Small intestine (tissue), 7 donors: ENCODE measurements at regions not wholly inside any gene's neighbourhood (a gene's known extent, or its start where the extent isn't known, plus 50 kb on each side); places are given as distances from the start of the nearest gene placed in this dataset.

Experiments
- DNase-seq, 2 donors: peaks; one replicate each; pipeline versions ENCODE4 v3.0.0 to v3.0.0-alpha.2; 2013
- FAIRE-seq: peaks from 2 replicates; lab custom pipeline; 2012; peaks lifted over from hg19 to GRCh38; lab: Jason Lieb, UNC
- H3K27ac ChIP-seq, 3 donors: one replicate each; pipeline ENCODE4 v1.5.1; 2013; ENCODE audit warnings: low read length in 2 of 3, mild to moderate bottlenecking in 2 of 3, control low read depth in 1 of 3, inconsistent platforms in 1 of 3, low read depth in 1 of 3, moderate library complexity in 1 of 3
- H3K27me3 ChIP-seq, 3 donors: one replicate each; pipeline ENCODE4 v1.6.1; 2013; ENCODE audit warnings: low read length in 3 of 3, inconsistent platforms in 1 of 3; ENCODE audit not compliant: control insufficient read depth in 3 of 3, insufficient read depth in 3 of 3
- H3K36me3 ChIP-seq, 3 donors: one replicate each; pipeline ENCODE4 v1.6.1; 2013; ENCODE audit warnings: low read length in 3 of 3, inconsistent platforms in 1 of 3, low read depth in 1 of 3, mild to moderate bottlenecking in 1 of 3, moderate library complexity in 1 of 3; ENCODE audit not compliant: control insufficient read depth in 3 of 3, insufficient read depth in 2 of 3
- H3K4me1 ChIP-seq, 3 donors: one replicate each; pipeline ENCODE4 v1.6.1; 2013; ENCODE audit warnings: low read length in 2 of 3, inconsistent platforms in 1 of 3, low read depth in 1 of 3, mild to moderate bottlenecking in 1 of 3, moderate library complexity in 1 of 3; ENCODE audit not compliant: control insufficient read depth in 3 of 3, insufficient read depth in 2 of 3
- H3K4me3 ChIP-seq, 3 donors: one replicate each; pipeline ENCODE4 v1.5.1; 2013; ENCODE audit warnings: low read length in 3 of 3, control low read depth in 1 of 3, inconsistent platforms in 1 of 3, low read depth in 1 of 3, mild to moderate bottlenecking in 1 of 3, moderate library complexity in 1 of 3
- H3K9me3 ChIP-seq, 2 donors: one replicate each; pipeline ENCODE4 v1.6.1; 2013; ENCODE audit warnings: low read depth in 1 of 2, low read length in 1 of 2; ENCODE audit not compliant: control insufficient read depth in 2 of 2, insufficient read depth in 1 of 2
- WGBS, 3 donors: extraction: QIAGEN DNeasy Blood & Tissue Kit; methylation state at CpG; one replicate each; pipeline ENCODE4 v1.1.7; 2013; 5-methylcytosine and 5-hydroxymethylcytosine counted together
- donor health status: healthy with polysubstance abuse.
- donor health status: control.
- donor health status: control.
- donor health status: Bipolar disorder and iron deficiency.
- donor health status: healthy.

DNA sequence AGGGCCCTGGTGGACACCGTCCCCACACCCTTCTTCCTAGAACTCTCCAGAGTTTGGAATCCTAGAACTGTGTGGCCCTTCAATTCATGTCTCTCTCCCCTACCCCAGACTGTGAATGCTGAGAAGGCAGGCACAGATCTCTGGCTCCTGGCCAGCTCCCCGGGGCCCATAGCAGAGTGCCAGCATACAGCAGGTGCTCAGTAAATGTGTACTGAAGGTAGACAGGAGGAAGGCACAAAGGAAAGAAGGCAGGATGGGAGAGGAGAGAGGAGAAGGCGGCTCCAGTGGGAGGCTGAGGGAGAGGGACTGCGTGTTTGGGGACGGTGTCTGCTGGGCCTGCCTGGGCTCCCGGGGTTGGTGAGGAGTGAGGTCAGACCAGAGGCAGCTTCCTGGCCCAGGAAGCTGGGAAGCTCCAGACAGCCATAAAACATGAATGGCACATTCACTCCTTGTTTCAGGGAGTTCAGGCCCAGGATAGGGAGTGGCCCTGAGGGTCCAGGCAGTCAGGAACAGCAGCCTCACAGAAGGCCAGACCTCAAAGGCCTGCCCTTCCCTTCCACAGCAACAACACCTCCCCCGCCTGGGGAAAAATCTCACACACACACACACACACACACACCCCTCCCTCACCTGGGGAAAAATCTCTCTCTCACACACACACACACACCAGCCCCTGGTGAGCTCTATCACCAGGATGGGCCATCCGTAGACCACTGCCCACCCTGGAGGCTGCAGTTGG lies 137.1 kb upstream of the PRR20G start:
- Histone ChIP-seq H3K27me3 (peaks cover 4 to 46% (median 16%) of the 10 kb centered on the region in 3 donors), H3K9me3 (no peaks in the 10 kb centered on the region), H3K27ac (no peak overlapping the region), H3K4me1 (no peaks in the 10 kb centered on the region), H3K4me3 (no peak overlapping the region), H3K36me3 (no peaks in the 10 kb centered on the region)
- no peak for DNase-seq
- no peak for FAIRE-seq
- 47 to 55% (median 50%) methylated on average over 7 to 8 of the region's 8 CpGs for WGBS, 3 donors

DNA sequence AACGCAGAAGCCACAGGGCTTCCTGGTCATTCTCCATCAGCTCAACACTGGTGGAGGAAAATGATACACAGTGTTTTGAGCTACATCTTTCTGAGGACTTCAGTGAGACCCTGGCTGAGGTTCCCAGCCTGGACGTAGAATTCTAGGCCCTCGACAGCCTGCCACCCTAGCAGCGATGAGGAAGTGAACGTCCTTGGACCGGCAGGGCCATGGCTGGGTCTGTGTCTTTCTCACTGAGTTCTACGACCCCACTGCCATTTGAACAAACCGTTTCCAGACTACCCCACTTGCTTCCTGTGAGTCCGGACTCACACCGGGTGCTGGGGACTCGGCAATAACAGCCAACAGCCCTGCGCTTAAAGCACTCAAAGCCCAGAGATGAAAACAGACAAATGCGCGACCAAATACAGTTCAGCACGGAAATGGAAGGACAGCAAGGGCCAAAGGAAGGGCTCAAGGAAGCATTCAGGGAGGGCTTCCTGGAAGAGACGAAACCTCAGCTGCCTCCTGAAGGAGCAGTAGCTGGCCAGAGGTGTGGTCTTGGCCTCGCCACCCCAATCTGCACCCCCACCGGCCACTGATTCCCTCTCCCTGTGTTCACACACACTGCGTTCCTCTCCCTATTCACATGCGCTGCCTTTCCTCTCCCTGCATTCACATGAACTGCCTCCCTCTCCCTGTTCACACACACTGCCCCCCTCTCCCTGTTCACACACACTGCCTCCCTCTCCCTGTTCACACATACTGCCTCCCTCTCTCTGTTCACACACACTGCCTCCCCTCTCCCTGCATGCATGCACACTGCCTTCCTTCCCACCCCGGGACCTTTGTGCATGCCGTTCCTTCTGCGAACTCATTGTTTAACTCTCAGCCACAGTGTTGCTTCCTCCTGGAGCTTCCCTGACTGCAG lies 136.3 kb upstream of the PRR20G start:
- Histone ChIP-seq H3K27ac (no peak overlapping the region), H3K4me3 (no peak overlapping the region), H3K36me3 (no peaks in the 10 kb centered on the region), H3K27me3 (peaks cover 4 to 48% (median 18%) of the 10 kb centered on the region in 3 donors), H3K4me1 (no peaks in the 10 kb centered on the region), H3K9me3 (no peaks in the 10 kb centered on the region)
- no peak for FAIRE-seq
- 69 to 72% (median 71%) methylated on average over 21 to 23 of the region's 23 CpGs for WGBS, 3 donors
- no peak for DNase-seq

DNA sequence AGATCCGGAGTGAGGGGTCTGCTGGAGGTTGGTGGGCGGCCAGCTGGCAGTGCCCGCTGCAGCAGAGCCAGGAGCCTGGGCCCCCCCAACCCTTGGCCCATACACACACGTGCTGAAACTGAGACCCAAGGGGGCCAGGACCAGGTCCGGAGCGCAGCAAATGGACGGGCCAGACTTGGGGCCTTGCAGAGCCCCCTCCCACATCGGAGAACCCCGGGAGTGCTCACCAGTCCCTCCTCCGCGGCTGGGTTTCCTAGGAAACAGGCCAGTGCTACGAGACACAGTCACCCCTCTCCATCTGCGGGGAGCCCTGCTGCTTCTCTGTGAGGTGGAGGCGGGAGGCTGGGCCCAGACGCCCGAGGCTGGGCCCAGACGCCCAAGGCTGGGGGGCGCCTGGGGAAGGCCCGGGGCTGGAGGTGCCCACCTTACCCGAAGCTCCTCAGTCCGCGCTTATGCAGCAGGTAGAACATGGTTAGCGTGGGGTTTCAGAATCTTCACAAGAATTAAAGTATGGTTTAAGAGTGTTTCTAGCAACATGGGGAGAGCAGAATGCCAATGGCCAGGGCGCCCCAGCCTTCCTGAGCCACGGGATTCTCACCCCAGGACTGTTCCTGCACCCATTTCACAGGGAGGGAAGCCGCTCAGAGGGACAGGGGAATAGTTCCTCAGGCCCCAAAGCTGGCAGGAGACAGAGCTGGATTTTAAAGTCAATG lies 135.0 kb upstream of the PRR20G start:
- no peak overlapping the region for H3K27ac ChIP-seq
- FAIRE-seq (no peak), DNase-seq (no peak)
- no peaks in the 10 kb centered on the region for H3K9me3 ChIP-seq
- H3K36me3 ChIP-seq, result no peaks in the 10 kb centered on the region
- H3K4me3 ChIP-seq, result no peak overlapping the region
- no peaks in the 10 kb centered on the region for H3K4me1 ChIP-seq
- H3K27me3 ChIP-seq, result peaks cover 4 to 48% (median 15%) of the 10 kb centered on the region in 3 donors
- 58 to 67% (median 58%) methylated on average over 26 of the region's 26 CpGs for WGBS, 3 donors

DNA sequence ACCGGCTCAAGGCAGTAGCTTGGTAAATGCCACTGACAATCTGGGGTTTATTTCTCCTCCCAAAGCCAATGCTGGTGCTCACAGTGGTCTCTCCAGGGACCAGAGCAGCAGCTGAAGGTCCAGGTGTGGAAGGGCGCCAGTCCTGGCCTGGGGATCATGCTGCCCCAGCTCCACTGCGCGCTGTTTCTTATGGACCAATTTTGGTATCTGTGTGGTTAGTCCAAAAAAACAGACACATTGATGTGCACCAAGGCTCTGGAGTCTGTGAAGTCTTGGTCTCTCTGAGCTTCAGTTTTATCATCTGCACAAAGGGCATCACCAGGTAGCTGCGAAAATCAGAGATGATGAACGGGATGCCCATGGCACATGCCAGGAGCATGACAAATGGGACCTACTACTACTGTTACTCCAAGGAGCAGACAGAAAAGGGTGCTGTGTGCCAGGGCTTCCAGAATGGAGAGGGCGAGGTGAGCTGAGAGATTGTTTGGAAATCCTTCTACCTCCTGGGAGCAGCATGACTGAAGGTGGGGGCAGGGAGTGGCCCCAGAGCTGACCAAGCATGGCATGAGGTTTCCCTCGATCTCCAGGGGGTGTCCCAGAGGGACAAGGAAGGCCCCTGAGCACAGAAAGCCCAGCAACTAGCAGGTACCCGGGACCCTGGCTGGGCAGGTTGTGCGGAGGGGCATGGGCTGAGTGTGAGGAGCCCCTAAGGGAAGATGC lies 134.3 kb upstream of the PRR20G start:
- no peak for DNase-seq
- H3K27me3 ChIP-seq, result peaks cover 4 to 44% (median 13%) of the 10 kb centered on the region in 3 donors

DNA sequence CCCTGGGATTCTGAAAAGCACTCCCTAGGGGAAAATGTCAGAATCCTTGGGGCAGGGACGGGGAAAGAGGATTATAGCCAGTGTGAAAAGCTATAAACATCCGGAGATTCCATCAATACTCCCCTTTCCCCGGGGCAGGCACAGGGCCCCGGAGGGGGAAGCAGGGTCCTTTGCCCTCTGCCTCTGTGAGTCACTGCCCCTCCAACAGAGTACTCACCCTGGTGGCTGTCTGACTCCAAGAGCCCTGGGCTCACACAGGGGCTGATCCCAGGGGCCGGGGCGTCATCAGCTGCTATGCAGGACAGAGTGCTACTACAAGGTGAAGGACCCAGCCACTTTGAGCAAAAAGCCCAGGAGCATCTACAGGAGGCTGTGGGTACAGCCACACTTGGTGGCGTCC lies 133.0 kb upstream of the PRR20G start:
- WGBS, 3 donors, result 19 to 29% (median 19%) methylated on average over 7 of the region's 7 CpGs
- DNase-seq, result no peak
- H3K9me3 ChIP-seq, result no peaks in the 10 kb centered on the region

More for the DNA sequence above, 134.3 kb upstream of the PRR20G start:
- Histone ChIP-seq H3K36me3 (no peaks in the 10 kb centered on the region), H3K4me1 (no peaks in the 10 kb centered on the region), H3K4me3 (no peak overlapping the region), H3K9me3 (no peaks in the 10 kb centered on the region), H3K27ac (no peak overlapping the region)
- WGBS, 3 donors, result 69 to 82% (median 74%) methylated on average over 10 of the region's 10 CpGs
- no peak for FAIRE-seq

DNA sequence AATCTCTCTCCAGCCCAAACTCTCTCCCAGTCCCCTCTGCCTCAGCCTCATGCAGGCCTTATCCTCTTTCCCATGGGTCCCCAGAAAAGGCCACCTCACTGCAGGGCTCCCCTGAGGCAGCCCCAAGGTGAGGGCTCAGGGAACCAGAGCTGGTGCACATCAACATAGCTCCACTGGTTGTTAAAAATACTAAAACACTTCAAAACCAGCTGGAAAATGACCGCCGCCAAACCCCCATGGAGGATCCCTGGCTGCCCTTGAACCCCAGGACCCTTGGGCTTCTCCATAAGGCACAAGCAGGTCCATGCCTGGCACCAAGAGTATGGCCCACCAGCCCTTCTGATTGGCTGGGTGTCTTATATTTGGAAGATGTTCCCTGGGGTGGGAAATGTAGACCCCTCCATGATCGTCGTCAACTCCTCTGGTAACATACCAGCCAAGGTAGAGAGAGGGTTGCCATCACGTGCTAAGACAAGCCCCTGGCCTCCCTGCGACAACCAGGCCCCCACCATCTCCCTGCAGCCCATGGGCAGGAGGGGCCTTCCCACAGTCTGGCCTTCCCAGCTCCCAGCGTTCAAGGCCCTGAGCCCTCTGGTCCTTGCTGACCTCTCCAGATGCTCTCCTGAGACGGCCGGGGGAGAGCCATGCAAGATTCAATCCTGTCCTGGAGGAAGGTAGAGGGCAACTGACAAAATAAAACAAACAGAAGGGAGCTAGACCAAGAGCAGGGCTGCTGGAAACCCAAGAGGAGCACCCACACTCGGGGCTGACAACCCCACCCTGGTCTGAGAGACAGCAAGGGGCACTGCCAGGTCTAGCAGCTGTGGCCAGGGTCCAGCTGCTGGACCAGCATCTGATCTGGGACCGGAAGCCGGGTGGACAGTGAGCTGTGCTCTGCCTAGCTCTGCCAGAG lies 132.1 kb upstream of the PRR20G start:
- H3K36me3 ChIP-seq, result no peaks in the 10 kb centered on the region
- FAIRE-seq (no peak), DNase-seq (no peak)
- no peaks in the 10 kb centered on the region for H3K4me1 ChIP-seq
- 64 to 72% (median 68%) methylated on average over 12 of the region's 12 CpGs for WGBS, 3 donors
- no peak overlapping the region for H3K4me3 ChIP-seq
- peaks cover 4 to 32% (median 4%) of the 10 kb centered on the region in 3 donors for H3K27me3 ChIP-seq
- H3K9me3 ChIP-seq, result no peaks in the 10 kb centered on the region
- no peak overlapping the region for H3K27ac ChIP-seq

More for the DNA sequence above, 133.0 kb upstream of the PRR20G start:
- H3K36me3 ChIP-seq, result no peaks in the 10 kb centered on the region
- no peak overlapping the region for H3K4me3 ChIP-seq
- FAIRE-seq, result no peak
- H3K4me1 ChIP-seq, result no peaks in the 10 kb centered on the region
- no peak overlapping the region for H3K27ac ChIP-seq
- H3K27me3 ChIP-seq, result peaks cover 4 to 34% (median 8%) of the 10 kb centered on the region in 3 donors

DNA sequence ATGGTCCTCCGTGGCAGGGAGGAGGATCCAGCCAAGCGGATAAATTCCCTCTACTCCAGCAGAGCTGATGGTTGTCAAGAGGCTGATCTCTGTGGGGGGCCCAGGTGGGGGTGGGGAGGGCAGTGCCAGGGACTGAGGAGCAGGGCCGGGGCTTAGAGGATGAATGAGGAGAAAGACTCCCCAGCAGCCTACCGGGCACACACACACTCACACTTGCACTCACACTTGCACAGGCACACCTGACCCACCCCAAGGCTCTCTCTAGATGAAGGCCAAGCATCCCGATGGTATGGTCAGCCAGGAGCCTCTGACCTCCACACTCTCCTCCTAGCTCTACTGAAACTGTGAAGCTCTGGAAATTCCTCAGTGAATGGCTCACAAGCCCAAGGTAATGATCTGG lies 131.3 kb upstream of the PRR20G start:
- WGBS, 3 donors, result 49 to 68% (median 51%) methylated on average over 4 to 5 of the region's 5 CpGs
- Histone ChIP-seq H3K4me1 (no peaks in the 10 kb centered on the region), H3K27ac (no peak overlapping the region), H3K9me3 (no peaks in the 10 kb centered on the region), H3K4me3 (no peak overlapping the region), H3K36me3 (no peaks in the 10 kb centered on the region), H3K27me3 (peaks cover 4 to 32% (median 4%) of the 10 kb centered on the region in 3 donors)
- no peak for FAIRE-seq
- DNase-seq, result no peak
